GM12864 (cell line): ENCODE measurements at regions not wholly inside any gene's neighbourhood (a gene's known extent, or its start where the extent isn't known, plus 50 kb on each side); places are given as distances from the start of the nearest gene placed in this dataset.

Experiments used
- DNase-seq: peaks from one replicate; pipeline ENCODE4 v3.0.0-alpha.2; 2011; ENCODE audit warnings: low read depth
- H3K4me3 ChIP-seq: 2 replicates; pipeline ENCODE4 v1.5.1; 2011; ENCODE audit warnings: mild to moderate bottlenecking, low read depth, low read length, control low read depth
- CTCF ChIP-seq: IDR thresholded peaks from 2 replicates; pipeline ENCODE4 v1.5.1; 2011; ENCODE audit warnings: low read depth, mild to moderate bottlenecking, moderate library complexity, low read length, control low read depth, inconsistent platforms; ENCODE audit errors: missing control alignments

DNA sequence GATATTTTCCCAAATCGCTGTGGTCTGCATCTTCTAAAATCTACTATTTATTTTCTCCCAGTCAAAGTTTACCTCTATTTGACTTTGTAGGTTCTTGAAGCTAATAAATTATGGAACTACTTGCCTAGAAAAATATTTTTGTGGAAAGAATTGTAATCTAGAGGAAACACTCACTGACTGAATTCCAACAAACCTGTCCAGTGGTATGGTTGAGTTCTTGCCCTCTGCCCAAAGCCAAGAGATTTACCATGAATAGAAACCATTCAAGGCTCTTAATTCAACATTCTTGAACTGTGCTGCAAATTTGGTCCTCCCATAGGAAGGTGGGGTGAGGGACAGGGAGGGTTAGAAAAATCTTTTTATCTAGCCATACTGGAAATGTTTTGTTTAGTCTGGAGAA, 233.9 kb upstream of the MAP3K1 start:
- no peak overlapping the region for H3K4me3 ChIP-seq
- TF ChIP-seq CTCF, result no peak
- no peak for DNase-seq

DNA sequence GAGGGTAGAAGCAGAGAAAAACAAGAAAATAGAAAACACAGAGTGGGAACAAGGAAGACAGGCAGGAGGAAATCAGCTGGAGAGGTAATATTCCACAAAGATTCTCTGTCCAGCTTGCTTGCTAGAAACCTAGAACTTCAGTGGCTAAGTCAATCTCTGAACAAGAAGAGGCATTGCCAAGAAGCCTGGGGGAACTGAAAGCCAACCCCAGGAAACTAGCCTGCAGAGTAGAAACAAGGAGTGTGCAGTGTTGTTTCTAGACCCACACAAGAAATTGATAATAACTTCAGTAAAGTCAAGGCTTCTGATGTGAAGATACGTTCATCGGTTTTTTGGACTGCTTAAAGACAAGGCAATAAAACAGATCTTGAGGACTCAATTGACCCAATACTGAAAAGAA, 234.5 kb upstream of the MAP3K1 start:
- TF ChIP-seq CTCF, result no peak
- no peak for DNase-seq

DNA sequence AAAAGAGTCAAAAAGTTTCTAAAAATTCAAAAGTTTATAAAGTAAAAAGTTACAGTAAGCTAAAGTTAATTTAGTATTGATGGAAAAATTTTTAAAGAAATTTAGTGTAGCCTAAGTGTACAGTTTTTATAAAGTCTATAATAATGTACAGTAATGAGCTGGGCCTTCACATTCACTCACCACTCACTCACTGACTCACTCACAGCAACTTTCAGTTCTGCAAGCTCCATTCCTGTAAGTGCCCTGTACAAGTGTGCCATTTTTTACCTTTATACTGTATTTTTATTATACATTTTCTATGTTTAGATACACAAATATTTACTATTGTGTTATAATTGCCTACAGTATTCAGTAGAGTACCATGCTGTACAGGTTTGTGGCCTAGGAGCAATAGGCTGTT, 239.5 kb upstream of the MAP3K1 start:
- no peak overlapping the region for H3K4me3 ChIP-seq
- TF ChIP-seq CTCF, result no peak

More for the DNA sequence above, 234.5 kb upstream of the MAP3K1 start:
- H3K4me3 ChIP-seq, result no peak overlapping the region

DNA sequence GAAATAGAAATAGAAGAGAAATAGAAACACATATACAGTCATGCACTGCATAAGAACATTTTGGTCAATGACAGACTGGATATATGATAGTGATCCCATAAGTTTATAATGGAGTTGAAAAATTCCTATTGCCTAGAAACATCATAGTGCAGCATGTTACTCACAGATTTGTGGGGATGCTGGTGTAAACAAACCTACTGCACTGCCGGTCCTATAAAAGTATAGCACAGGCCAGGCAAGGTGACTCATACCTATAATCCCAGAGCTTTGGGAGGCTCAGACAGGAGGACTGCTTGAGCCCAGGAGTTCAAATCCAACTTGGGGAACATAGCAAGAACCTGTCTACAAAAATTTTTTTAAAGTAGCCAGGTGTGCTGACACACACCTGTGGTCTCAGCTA, 240.6 kb upstream of the MAP3K1 start:
- no peak overlapping the region for H3K4me3 ChIP-seq
- DNase-seq, result no peak
- no peak for TF ChIP-seq CTCF

More for the DNA sequence above, 239.5 kb upstream of the MAP3K1 start:
- no peak for DNase-seq

- no peak overlapping the region for H3K4me3 ChIP-seq
- TF ChIP-seq CTCF, result no peak
- DNase-seq, result no peak
These were observed 245.8 kb upstream of the MAP3K1 start for GRCh38 chr5:56569566-56569965.

GRCh38 chr5:56569076-56569475, 246.3 kb upstream of the MAP3K1 start:
- TF ChIP-seq CTCF, result no peak
- no peak overlapping the region for H3K4me3 ChIP-seq
- no peak for DNase-seq

GRCh38 chr5:56567278-56567677, 248.1 kb upstream of the MAP3K1 start:
- TF ChIP-seq CTCF, result no peak
- H3K4me3 ChIP-seq, result no peak overlapping the region
- no peak for DNase-seq
